ENCODE measurements at regions not wholly inside any gene's neighbourhood (a gene's known extent, or its start where the extent isn't known, plus 50 kb on each side); places are given as distances from the start of the nearest gene placed in this dataset.

DNA sequence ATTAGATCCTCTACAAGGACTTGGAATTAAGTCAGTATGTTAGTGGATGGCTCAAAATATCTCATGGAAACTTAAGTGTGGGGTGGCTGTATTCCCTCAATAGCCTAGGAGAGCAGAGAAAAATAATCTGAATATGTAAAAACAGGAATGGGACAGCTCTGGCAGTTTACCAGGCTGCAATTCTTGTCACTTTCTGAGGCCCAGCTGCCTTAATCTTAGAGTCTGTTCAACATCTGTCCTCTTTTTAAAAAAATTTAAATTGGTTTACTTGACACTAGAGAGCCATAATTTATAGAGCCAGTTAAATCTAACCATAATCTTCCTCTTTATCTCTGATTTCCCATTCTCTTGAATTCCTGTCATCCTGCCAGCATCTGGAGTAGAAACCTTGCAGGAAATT is 109.2 kb upstream of the CXCL13 start:
- FAIRE-seq = no peak
- in situ Hi-C loops (cut with HindIII; ENCODE audit: extremely low pct_ligation_motif_present, low pct_unique_long_range_greater_than_20kb) = no loop called here
- TF ChIP-seq ZSCAN9 (CRISPR knock-in tag; IDR thresholded peaks at IDR 0.05; ENCODE audit: borderline replicate concordance) = no peak
- no peak for TF ChIP-seq TGIF2 (CRISPR knock-in tag; IDR thresholded peaks at IDR 0.05)
- TF ChIP-seq MED1 (CRISPR knock-in tag; IDR thresholded peaks at IDR 0.05) = no peak
- TF ChIP-seq CSRNP1 (CRISPR knock-in tag; IDR thresholded peaks at IDR 0.05) = no peak
- no peak for TF ChIP-seq ZNF331 (CRISPR knock-in tag; IDR thresholded peaks at IDR 0.05)
- TF ChIP-seq IKZF5 (CRISPR knock-in tag; IDR thresholded peaks at IDR 0.05) = no peak
- TF ChIP-seq KMT2A (CRISPR knock-in tag; IDR thresholded peaks at IDR 0.05) = no peak
- TF ChIP-seq, protein P1, sequence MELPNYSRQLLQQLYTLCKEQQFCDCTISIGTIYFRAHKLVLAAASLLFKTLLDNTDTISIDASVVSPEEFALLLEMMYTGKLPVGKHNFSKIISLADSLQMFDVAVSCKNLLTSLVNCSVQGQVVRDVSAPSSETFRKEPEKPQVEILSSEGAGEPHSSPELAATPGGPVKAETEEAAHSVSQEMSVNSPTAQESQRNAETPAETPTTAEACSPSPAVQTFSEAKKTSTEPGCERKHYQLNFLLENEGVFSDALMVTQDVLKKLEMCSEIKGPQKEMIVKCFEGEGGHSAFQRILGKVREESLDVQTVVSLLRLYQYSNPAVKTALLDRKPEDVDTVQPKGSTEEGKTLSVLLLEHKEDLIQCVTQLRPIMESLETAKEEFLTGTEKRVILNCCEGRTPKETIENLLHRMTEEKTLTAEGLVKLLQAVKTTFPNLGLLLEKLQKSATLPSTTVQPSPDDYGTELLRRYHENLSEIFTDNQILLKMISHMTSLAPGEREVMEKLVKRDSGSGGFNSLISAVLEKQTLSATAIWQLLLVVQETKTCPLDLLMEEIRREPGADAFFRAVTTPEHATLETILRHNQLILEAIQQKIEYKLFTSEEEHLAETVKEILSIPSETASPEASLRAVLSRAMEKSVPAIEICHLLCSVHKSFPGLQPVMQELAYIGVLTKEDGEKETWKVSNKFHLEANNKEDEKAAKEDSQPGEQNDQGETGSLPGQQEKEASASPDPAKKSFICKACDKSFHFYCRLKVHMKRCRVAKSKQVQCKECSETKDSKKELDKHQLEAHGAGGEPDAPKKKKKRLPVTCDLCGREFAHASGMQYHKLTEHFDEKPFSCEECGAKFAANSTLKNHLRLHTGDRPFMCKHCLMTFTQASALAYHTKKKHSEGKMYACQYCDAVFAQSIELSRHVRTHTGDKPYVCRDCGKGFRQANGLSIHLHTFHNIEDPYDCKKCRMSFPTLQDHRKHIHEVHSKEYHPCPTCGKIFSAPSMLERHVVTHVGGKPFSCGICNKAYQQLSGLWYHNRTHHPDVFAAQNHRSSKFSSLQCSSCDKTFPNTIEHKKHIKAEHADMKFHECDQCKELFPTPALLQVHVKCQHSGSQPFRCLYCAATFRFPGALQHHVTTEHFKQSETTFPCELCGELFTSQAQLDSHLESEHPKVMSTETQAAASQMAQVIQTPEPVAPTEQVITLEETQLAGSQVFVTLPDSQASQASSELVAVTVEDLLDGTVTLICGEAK (IDR thresholded peaks at IDR 0.05) = no peak
- TF ChIP-seq, protein P1 (CRISPR knock-in tag; IDR thresholded peaks at IDR 0.05) = no peak
- TF ChIP-seq NFATC3 (CRISPR knock-in tag; IDR thresholded peaks at IDR 0.05) = no peak
- TF ChIP-seq, protein P2, sequence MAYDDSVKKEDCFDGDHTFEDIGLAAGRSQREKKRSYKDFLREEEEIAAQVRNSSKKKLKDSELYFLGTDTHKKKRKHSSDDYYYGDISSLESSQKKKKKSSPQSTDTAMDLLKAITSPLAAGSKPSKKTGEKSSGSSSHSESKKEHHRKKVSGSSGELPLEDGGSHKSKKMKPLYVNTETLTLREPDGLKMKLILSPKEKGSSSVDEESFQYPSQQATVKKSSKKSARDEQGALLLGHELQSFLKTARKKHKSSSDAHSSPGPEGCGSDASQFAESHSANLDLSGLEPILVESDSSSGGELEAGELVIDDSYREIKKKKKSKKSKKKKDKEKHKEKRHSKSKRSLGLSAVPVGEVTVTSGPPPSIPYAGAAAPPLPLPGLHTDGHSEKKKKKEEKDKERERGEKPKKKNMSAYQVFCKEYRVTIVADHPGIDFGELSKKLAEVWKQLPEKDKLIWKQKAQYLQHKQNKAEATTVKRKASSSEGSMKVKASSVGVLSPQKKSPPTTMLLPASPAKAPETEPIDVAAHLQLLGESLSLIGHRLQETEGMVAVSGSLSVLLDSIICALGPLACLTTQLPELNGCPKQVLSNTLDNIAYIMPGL (CRISPR knock-in tag; IDR thresholded peaks at IDR 0.05; ENCODE audit: borderline replicate concordance in 1 of 2, low read depth in 1 of 2) = no peak

More for the DNA sequence above, 109.2 kb upstream of the CXCL13 start:
- POLR2A ChIA-PET = no interaction called here
- Histone ChIP-seq H3K36me3 (replicated peaks in 1 of 2; ENCODE audit: control insufficient read depth in 1 of 2, insufficient read depth in 2 of 2, low read length in 2 of 2) (no peaks in the 10 kb centered on the region), H3K4me1 (ENCODE audit: insufficient read depth, low read length) (no peaks in the 10 kb centered on the region), H2AFZ (ENCODE audit: low read length) (no peak overlapping the region), H3K9me3 (ENCODE audit: low read length) (no peaks in the 10 kb centered on the region), H4K20me1 (ENCODE audit: insufficient read depth, low read length) (no peaks in the 10 kb centered on the region), H3K4me3 (replicated peaks in 1 of 3; ENCODE audit: insufficient read depth in 1 of 3, low read depth in 2 of 3, low read length in 3 of 3) (no peak overlapping the region), H3K79me2 (ENCODE audit: insufficient read depth, low read length) (no peaks in the 10 kb centered on the region), H3K9ac (ENCODE audit: insufficient read depth, low read depth, low read length) (no peak overlapping the region), H3K27me3 (ENCODE audit: control insufficient read depth in 1 of 2, insufficient read depth in 2 of 2, low read length in 2 of 2) (no peaks in the 10 kb centered on the region), H3K4me2 (ENCODE audit: low read depth, low read length) (no peak overlapping the region), H3K27ac (ENCODE audit: extremely low read length, insufficient read depth, low read length) (no peak overlapping the region)
- DNase-seq (ENCODE audit: low spot score) (no peak), ATAC-seq (no peak)
- BruUV-seq (replicated peaks) = no TSS peak
- intact Hi-C loops (cut with micrococcal nuclease; ENCODE audit: unreplicated experiment) = no loop called here
- CTCF ChIA-PET (ENCODE audit: low intra/inter-chr PET ratio, low total read pairs) = no interaction called here

Measured in HepG2 (cell line).